Subcutaneous abdominal adipose tissue (tissue), 5 donors: ENCODE measurements at regions not wholly inside any gene's neighbourhood (a gene's known extent, or its start where the extent isn't known, plus 50 kb on each side); places are given as distances from the start of the nearest gene placed in this dataset.

Experiments used
- H3K27ac ChIP-seq: one replicate; pipeline ENCODE4 v1.7.0; 2013; ENCODE audit warnings: low read depth, mild to moderate bottlenecking, inconsistent platforms, low read length, moderate library complexity
- H3K27me3 ChIP-seq, 5 donors: one replicate each; pipeline ENCODE4 v1.7.0; 2013; ENCODE audit warnings: low read length in 5 of 5, inconsistent platforms in 1 of 5; ENCODE audit not compliant: control insufficient read depth in 5 of 5, insufficient read depth in 4 of 5
- H3K36me3 ChIP-seq, 5 donors: one replicate each; pipeline ENCODE4 v1.7.0; 2013; ENCODE audit warnings: low read length in 5 of 5; ENCODE audit not compliant: control insufficient read depth in 5 of 5, insufficient read depth in 5 of 5
- H3K4me1 ChIP-seq, 5 donors: one replicate each; pipeline ENCODE4 v1.7.0; 2013; ENCODE audit warnings: low read length in 5 of 5, mild to moderate bottlenecking in 3 of 5, moderate library complexity in 1 of 5; ENCODE audit not compliant: control insufficient read depth in 5 of 5, insufficient read depth in 5 of 5
- H3K4me3 ChIP-seq, 5 donors: one replicate each; pipeline ENCODE4 v1.7.0; 2013; ENCODE audit warnings: low read length in 5 of 5, low read depth in 1 of 5
- H3K9ac ChIP-seq, 5 donors: one replicate each; pipeline ENCODE4 v1.7.0; 2013; ENCODE audit warnings: low read length in 5 of 5, mild to moderate bottlenecking in 4 of 5, moderate library complexity in 3 of 5
- H3K9me3 ChIP-seq, 5 donors: one replicate each; pipeline ENCODE4 v1.7.0; 2013; ENCODE audit warnings: low read length in 5 of 5; ENCODE audit not compliant: control insufficient read depth in 5 of 5
- donor health status: healthy.
- donor health status: healthy.
- donor health status: healthy.
- donor health status: healthy.
- donor health status: healthy.

DNA sequence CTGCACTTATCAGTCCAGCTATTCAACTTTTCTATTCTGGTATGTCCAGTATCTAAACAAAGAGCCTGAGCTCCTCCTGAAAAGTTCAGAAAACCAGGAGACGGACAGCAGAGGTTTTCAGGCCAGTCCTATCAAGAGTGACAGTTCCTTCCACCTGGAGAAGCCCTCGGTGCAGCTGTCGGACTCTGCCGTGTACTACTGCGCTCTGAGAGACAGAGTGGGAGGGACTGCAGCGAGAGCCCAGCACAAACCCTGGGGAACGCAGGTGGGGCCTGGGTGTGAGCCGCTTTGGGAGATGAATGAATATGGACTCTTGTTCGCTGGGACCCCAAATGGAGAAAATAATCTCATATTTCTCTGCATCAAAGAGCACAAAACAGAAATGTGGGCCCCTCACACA, 329.8 kb upstream of the OR4E1 start:
- no peaks in the 10 kb centered on the region for H3K36me3 ChIP-seq
- H3K9ac ChIP-seq, result no peak overlapping the region
- H3K27ac ChIP-seq, result no peak overlapping the region
- H3K4me3 ChIP-seq, result no peak overlapping the region
- peaks cover 0 to 2% (median 0%) of the 10 kb centered on the region in 5 donors for H3K9me3 ChIP-seq
- no peaks in the 10 kb centered on the region for H3K27me3 ChIP-seq
- peaks cover 0 to 3% (median 0%) of the 10 kb centered on the region in 5 donors for H3K4me1 ChIP-seq

DNA sequence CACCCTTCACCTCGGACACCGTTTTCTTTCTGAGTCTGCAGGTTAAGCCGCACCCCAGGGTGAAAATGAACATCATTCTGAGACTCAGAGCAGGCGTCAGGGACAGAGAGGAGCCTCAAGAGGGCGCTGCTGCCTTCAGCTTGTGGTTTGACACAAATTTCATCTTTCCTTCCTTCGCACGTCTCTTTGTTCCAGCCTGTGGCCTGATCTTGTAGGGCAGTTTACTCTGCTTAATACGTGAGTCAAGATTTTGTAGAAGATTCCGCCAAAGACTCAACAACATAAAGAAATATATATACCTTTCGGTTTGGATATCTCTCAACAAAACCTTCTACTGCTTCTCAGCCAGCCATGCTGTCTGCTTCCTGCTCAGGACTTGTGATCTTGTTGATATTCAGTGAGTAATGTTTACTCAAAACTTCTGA, 329.3 kb upstream of the OR4E1 start:
- Histone ChIP-seq H3K27ac (no peak overlapping the region), H3K9me3 (peaks cover 0 to 2% (median 0%) of the 10 kb centered on the region in 5 donors), H3K9ac (no peak overlapping the region), H3K4me1 (peaks cover 0 to 3% (median 0%) of the 10 kb centered on the region in 5 donors), H3K36me3 (no peaks in the 10 kb centered on the region), H3K27me3 (no peaks in the 10 kb centered on the region), H3K4me3 (no peak overlapping the region)

DNA sequence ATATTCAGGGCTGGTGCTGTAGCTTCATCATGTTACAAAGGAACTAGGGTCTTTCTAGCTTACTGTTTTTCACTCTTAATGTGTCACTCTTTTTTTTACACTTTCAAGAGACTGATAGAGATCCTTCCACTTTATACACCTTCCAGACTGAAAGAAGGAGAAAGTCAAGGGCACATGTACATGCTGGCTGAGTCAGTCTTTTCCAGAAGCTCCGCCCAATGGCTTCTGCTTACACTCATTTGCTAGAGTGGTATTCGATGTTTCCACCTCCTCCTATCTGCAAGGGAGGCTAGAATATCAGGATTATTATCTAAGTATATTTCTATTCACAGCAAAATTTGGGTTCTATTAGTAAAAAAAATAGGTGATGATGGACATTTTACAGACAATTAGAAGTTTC, 325.8 kb upstream of the OR4E1 start:
- H3K27ac ChIP-seq, result no peak overlapping the region
- peaks cover 0 to 3% (median 0%) of the 10 kb centered on the region in 5 donors for H3K4me1 ChIP-seq
- H3K27me3 ChIP-seq, result no peaks in the 10 kb centered on the region

DNA sequence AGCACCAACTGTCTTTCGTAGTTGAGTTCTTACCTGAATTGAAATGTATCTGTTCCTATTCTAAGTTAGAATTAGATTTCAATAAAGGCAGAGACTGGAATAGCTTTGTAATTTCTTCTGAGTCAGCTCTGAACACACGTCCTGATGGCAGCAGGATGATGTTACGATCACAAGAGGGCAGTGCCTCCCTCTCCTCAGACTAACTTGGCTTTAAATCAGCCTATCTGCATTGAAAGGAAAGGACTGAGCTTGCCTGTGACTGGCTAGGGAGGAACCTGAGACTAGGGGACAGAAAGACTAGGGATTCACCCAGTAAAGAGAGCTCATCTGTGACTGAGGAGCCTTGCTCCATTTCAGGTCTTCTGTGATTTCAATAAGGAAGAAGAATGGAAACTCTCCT, 323.7 kb upstream of the OR4E1 start:
- no peak overlapping the region for H3K9ac ChIP-seq
- H3K4me3 ChIP-seq, result no peak overlapping the region
- no peaks in the 10 kb centered on the region for H3K9me3 ChIP-seq
- no peaks in the 10 kb centered on the region for H3K27me3 ChIP-seq
- H3K4me1 ChIP-seq, result peaks cover 0 to 1% (median 0%) of the 10 kb centered on the region in 5 donors
- no peak overlapping the region for H3K27ac ChIP-seq
- H3K36me3 ChIP-seq, result no peaks in the 10 kb centered on the region

More for the DNA sequence above, 325.8 kb upstream of the OR4E1 start:
- H3K9me3 ChIP-seq, result no peaks in the 10 kb centered on the region
- no peaks in the 10 kb centered on the region for H3K36me3 ChIP-seq
- H3K4me3 ChIP-seq, result no peak overlapping the region
- H3K9ac ChIP-seq, result no peak overlapping the region

DNA sequence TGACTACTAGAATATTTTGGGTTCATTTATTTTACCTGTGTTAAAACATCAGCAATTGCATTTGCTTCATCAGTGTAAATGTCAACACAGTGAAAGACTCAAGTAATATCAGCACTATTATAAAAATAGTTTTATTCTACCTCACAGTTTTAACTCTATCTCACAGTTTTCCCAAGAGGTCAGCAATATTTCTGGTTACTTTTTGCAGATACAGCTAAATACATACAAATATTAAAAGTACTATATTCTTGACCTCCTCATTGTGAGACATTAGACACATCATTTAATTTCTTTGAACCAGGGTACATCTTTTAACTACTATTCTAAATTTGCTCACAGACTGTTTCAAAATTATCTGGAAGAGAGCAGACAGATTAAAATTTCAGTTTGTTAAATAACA, 321.7 kb upstream of the OR4E1 start:
- Histone ChIP-seq H3K27ac (no peak overlapping the region), H3K27me3 (no peaks in the 10 kb centered on the region), H3K4me3 (no peak overlapping the region), H3K9me3 (no peaks in the 10 kb centered on the region), H3K36me3 (no peaks in the 10 kb centered on the region), H3K4me1 (no peaks in the 10 kb centered on the region), H3K9ac (no peak overlapping the region)

DNA sequence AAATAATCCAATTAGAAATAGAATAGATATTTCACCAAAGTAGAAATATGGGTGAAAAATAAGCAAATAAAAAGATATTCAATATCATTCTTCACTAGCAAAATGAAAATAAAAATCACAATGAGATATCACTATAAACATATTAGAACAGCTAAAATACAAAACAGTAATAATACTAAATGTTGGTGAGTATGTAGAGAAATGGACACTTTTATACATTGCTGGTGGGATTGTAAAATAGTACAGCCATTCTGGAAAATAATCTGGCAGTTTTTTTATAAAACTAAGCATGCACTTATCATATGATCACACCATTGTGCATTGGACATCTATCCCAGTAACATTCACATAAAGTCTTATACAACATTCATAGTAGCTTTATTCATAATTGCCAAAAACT, 320.2 kb upstream of the OR4E1 start:
- Histone ChIP-seq H3K27me3 (no peaks in the 10 kb centered on the region), H3K36me3 (no peaks in the 10 kb centered on the region), H3K9me3 (no peaks in the 10 kb centered on the region), H3K4me1 (no peaks in the 10 kb centered on the region), H3K4me3 (no peak overlapping the region), H3K27ac (no peak overlapping the region), H3K9ac (no peak overlapping the region)

DNA sequence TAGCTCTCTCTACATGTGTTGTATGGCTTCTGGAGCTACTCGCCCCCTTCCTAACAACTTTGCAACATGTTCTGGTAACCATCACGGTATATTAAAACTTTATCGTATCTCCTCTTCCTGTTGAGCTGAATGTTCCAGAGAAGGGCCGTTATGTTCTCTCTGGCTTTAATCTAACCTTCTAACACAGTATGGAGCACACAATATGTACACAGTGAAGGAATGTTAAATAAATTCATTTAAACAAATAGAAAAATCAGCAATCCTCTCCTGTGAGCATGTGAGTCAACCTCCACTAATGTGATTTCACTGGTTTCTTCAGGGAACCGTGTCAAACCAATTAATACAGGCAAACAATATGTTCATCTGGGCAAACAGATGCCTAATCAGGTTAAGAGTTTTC, 319.5 kb upstream of the OR4E1 start:
- Histone ChIP-seq H3K27me3 (no peaks in the 10 kb centered on the region), H3K9ac (no peak overlapping the region), H3K4me1 (no peaks in the 10 kb centered on the region), H3K4me3 (no peak overlapping the region), H3K36me3 (no peaks in the 10 kb centered on the region), H3K27ac (no peak overlapping the region), H3K9me3 (no peaks in the 10 kb centered on the region)

DNA sequence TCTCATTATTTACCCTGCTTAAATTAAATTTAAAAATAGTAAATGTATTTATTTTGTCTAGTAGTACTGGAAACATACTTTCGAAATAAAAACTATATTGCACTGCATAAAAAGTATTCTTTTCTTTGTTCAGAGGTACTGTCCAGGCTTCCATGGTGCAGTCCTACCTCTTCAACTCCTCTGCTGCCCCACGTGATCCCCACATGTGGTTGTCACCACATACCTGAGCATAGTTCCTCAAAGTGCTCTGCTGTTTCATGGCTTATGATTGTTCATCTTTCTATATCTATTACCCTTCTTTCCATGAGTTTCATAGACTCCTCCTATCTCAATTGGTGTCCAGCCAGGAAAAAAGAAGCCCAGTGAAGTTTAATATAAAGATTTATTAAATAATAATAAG, 317.5 kb upstream of the OR4E1 start:
- H3K27me3 ChIP-seq, result no peaks in the 10 kb centered on the region
- H3K4me3 ChIP-seq, result no peak overlapping the region
- H3K9me3 ChIP-seq, result no peaks in the 10 kb centered on the region
- H3K27ac ChIP-seq, result no peak overlapping the region
- no peaks in the 10 kb centered on the region for H3K36me3 ChIP-seq
- H3K4me1 ChIP-seq, result no peaks in the 10 kb centered on the region
- H3K9ac ChIP-seq, result no peak overlapping the region

DNA sequence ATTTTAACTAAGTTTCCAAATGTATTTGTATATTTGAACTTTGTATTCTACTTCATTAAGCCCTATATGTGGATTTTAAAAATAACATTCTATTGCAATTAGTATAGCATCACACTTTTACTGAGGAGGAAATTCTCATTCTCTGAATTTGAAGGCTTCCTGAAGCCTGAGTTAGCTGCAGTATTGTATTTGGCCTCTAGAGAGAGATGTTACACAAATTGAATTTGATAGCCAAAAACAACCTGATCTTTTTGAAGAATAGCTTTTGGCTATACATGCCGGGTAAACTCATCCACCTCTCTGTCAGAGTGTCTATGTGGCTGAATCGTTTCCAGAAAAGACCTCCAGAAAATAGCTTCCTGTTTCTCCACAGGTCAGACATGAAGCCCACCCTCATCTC, 316.5 kb upstream of the OR4E1 start:
- H3K4me3 ChIP-seq, result no peak overlapping the region

DNA sequence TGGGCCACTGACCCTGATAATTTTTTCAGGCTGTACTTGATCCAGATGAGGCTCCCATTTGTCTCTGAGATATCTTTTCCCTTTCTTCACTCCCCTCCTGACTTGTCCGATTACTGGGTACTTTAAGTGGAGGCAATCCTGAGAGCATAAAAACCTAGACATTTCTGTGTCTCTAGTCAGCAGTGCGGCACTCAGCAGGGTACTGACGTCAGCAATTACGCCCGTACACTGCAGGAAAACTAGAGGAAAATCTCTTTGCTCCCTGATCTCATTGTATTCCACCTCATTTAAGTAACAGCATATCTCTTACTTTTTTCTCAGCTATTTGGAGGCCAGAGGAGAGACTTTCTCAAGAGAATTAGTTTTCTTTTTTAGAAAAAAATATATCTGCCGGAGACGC, 315.5 kb upstream of the OR4E1 start:
- Histone ChIP-seq H3K27me3 (no peaks in the 10 kb centered on the region), H3K9me3 (no peaks in the 10 kb centered on the region), H3K36me3 (no peaks in the 10 kb centered on the region), H3K4me1 (no peaks in the 10 kb centered on the region), H3K9ac (no peak overlapping the region), H3K27ac (no peak overlapping the region), H3K4me3 (no peak overlapping the region)

More for the DNA sequence above, 316.5 kb upstream of the OR4E1 start:
- H3K27me3 ChIP-seq, result no peaks in the 10 kb centered on the region
- no peaks in the 10 kb centered on the region for H3K9me3 ChIP-seq
- H3K4me1 ChIP-seq, result no peaks in the 10 kb centered on the region
- no peaks in the 10 kb centered on the region for H3K36me3 ChIP-seq
- H3K9ac ChIP-seq, result no peak overlapping the region
- no peak overlapping the region for H3K27ac ChIP-seq

DNA sequence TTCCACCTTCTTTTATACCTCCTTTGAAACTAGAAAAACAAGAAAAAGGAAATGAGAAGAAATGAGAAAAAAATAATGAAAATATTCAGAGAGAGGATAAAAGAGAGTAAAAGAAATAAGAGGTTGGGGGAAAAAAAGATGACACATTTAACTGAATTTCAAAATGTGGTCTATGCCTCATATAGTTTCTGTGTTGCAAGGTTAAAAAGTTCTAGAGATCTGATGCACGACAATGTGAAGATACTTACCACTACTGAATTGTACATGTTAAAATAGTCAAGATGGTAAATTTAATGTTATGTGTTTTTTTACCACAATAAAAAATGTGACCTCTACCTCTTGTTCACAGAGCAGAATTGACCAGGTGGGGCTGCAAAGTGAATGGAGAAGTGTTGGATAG, 314.8 kb upstream of the OR4E1 start:
- Histone ChIP-seq H3K27ac (no peak overlapping the region), H3K4me3 (no peak overlapping the region), H3K36me3 (no peaks in the 10 kb centered on the region), H3K4me1 (no peaks in the 10 kb centered on the region), H3K9ac (no peak overlapping the region), H3K27me3 (no peaks in the 10 kb centered on the region), H3K9me3 (no peaks in the 10 kb centered on the region)
